HG02938 (cell line): ENCODE measurements at regions not wholly inside any gene's neighbourhood (a gene's known extent, or its start where the extent isn't known, plus 50 kb on each side); places are given as distances from the start of the nearest gene placed in this dataset.
A peak's percentile ranks its signal among the peaks of the same experiment; 100 is the strongest.

Experiments
- ATAC-seq: cut with Tn5 transposase; IDR thresholded peaks from one replicate; pipeline ENCODE4 v1.9.1; 2021; ENCODE audit warnings: mild to moderate bottlenecking, moderate library complexity; ENCODE audit not compliant: unreplicated experiment

DNA sequence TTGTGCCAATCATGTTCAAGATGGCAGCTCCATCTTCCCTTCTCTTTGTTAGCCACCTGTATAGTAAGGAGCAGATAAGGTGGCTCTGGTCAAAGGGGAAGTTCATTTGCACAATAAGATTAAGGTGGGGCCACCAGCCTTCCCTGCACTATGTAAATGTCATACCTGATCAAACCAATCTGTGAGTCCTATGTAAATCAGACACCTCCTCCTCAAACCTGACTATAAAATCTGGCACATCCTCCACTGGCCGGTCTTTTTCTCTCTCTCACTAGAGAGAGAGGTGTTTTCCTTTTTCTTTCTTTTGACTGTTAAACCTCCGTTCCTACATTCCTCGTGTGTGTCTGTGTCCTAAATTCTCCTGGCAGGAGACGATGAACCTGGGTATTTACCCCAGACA, 572.5 kb upstream of the AADAT start:
- no peak for ATAC-seq

DNA sequence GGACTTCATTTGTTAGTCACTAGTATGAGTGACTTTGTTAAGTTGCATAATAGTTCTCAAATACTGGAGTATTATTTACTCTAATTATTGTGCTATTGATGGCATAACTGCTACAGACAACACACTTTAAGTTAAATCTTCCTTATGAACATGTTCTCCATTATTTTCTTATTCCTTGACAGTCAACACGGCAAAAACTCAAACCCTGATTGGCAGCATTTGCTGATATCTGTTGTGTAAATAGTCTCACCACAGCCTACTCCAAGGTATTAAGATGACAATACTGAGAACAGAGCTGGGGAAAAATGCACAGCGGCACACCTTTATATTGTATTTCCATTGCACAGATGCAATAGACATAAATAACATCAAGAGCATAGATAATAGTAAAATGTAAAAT, 568.0 kb upstream of the AADAT start:
- ATAC-seq: no peak

DNA sequence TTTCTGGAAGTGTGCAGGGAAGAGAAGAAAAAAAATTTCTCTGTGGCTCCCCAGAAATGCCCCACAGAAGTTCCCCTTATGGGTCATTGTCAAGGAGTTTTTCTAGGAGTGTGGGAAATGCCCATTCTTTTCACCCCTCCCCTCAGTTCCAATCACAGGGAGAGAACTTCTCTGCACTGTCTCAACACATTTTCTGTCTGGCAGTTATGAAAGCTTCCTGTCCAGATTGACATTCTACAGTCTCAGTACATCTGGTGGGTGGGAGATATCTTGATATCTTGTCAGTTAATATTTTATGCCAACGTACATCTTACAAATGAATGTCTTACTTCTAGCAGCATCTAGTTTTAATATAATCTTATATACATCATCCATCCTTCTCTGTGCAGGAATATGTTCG, 566.8 kb upstream of the AADAT start:
- no peak for ATAC-seq

DNA sequence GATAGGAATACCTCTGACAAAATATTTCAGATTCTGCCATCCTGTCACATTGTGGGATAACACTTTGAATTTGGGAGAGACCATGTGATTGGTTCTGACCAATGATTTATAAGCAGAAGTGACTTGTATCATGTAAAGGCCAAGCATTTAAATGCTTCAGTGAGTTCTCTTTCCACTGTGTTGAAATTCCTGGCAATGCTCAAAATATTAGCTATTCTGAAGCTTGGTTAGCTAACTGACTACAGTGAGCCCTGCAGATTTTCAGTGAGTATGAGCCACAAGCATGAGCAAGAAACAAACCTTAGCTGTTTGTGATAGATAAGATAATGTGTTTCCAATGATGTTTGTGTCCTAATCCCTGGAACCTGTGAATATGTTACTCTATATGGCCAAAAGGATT, 562.8 kb upstream of the AADAT start:
- no peak for ATAC-seq

DNA sequence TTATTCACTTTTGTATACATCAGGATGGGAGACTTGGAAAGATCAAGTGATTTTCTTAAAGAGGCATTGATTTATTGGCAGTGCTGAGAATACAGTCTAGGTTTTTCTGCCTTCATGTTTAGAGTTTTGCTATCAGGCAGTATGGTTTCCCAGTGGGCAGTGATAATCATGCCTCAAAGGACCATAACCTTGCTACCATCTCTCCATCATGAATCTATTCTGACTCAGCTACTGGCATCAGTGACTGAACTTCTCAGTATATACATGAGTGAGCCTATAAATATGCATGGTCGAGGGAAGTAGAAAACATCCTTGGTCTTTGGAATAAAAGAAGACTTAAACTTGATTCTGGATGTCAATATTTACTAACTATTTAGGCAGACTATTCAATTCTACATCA, 562.0 kb upstream of the AADAT start:
- ATAC-seq: no peak

DNA sequence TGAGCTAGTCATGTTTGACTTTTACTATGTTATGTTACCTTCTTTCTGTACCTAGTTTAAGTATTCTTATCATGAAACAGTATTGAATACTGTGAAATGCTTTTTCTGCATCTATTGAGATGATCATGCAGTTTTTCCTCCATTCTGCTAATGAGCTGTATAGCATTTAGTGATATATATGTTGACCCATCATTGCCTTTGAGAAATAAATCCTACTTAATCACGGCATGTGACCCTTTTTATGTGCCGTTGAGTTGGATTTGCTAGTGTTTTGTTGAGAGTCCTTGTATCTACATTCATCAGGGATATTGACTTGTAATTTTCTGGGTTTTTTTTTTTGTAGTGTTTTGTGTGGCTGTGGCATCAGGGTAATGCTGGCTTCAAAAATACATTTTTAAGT, 537.7 kb upstream of the AADAT start:
- no peak for ATAC-seq

DNA sequence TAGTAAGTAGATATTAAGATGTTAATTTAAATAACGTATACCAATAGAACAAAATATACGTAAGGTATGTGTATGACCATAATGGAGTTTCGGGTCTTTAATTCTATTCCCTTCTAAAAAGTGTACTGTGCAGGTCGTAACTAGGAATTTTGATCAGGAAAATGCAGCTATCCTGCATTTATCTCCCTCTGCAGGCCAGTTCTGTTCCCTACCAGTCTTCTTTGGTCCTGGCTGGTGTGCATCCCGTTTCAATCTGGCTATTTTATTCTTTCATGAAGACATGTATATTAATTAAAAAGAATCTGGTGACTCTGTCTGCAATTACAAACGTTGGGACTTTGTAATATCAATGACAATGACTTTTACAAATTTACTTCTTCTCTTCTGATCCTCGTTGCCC, 534.1 kb upstream of the AADAT start:
- no peak for ATAC-seq

DNA sequence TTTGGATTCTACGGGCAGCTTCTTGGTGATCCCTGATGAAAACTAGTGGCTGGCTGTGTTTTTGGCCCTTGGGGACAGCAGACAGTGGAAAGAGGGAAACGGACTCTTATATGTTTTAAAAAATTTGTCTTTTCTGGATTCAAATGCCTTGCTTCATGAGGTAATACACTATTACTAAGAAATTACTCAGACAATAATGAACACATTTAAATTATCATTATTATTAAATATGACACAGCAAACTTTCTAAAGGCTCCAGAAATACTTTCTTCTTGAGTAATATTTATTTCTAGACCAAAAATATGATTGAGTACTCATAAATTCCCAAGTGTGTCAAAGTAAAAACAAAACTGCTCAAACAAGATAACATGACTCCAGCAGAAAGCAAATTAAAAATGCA, 520.7 kb upstream of the AADAT start:
- no peak for ATAC-seq

DNA sequence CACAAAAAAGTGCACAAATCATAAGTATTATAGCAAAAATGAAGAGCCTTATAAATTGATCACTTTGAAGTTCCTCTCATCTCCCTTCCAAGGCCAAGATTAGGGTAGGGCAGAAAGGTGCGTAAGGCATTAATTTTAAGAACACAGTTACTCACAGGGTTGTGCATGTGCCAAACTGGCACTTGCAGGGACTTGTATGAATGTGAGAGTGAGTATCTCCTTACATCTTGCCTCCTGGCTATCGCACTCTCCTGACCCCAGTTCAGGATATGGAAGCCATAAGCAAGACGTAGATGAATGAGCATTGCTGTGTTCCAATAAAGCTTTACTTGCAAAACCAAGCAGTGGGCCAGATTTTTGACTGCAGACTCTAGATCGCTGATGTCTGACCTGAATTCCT, 510.1 kb upstream of the AADAT start:
- no peak for ATAC-seq

DNA sequence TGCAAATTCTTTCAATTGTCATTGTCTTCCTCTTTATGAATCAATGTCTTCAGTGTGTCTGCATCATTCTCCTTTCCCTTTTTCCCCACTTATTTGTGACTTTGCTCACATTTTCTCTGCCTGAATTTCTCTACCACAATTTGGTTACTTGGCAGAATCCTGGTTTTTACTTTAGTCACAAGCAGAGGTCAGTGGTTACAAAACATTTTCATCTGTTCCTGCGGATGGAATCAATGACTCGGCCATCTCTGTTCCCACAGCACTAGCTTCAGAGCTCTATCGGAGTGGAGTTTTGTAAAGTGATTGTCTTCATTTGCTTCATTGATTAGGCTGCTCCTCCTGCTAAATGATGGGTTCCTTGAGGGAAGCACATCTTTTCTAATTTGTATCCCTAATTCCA, 501.3 kb upstream of the AADAT start:
- ATAC-seq: no peak

DNA sequence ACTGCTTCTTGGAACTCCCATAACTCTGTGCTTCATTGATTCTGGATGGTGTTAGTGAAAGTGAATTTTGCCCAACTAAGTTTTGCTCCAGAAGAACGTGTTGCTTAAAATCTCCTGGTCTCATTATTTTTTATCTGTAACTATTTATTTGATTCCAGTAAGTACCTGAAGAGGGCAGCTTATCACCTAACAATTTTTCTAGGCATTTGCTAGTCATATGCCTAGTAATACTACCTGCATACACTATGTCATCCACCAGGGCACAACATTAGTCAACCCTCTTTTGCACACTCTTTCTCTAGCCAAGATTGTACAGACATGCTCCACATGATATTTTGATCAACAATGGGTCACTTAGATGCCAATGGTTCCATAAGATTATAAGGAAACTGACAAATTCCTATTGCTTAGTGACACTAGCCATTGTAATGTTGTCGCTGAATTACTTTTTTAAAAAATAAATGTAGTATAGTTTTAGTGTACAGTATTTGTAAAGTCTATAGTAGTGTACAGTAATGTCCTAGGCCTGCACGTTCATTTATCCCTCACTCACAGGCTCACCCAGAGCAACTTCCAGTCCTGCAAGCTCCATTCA, 499.9 kb upstream of the AADAT start:
- ATAC-seq: peak; percentile 99

DNA sequence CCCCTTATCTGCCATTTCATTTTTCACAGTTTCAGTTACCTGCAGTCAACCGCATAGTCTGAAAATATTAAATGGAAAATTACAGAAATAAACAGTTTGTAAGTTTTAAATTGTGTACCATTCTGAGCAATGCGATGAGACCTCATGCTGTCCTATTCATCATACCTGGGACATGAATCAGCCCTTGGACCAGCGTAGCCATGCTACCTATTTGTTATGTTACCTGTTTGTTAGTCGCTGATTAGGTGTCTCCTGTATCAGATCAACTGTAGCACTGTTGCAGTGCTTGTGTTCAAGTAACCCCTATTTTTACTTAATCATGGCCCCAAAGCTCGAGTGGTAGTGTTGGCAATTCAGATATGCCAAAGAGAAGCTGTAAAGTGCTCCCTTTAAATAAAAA, 492.2 kb upstream of the AADAT start:
- ATAC-seq: no peak

DNA sequence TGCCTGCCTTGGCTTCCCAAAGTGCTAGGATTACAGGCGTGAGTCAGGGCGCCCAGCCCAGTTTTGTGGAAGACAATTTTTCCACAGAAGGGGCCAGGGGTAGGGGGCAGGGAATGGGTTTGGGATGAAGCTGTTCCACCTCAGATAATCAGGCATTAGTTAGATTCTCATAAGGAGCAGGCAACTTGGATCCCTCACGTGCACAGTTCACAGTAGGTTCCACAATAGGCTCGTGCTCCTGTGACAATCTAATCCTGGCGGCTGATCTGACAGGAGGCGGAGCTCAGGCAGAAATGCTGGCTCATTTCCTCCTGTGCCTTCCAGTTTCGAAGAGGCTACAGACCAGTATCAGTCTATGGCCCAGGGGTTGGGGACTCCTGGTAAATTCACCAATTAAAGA, 491.6 kb upstream of the AADAT start:
- ATAC-seq: no peak

DNA sequence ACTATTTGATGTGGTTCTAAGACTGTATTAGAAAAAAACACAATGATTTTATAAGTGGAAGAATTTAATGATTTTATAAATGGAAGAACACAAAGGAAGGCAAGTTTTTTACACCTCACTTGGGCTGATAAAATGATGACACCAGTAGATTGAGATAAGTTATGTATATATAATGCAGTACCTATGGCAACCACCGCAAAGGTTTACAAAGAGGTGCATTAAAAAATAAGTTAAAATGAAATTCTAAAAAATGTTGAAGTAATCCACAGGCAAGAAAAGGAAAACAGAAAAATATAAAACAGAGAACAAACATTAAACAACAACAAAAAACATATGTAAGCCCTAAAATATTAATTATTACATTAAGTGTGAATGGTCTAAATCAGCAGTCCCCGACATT, 490.9 kb upstream of the AADAT start:
- no peak for ATAC-seq

DNA sequence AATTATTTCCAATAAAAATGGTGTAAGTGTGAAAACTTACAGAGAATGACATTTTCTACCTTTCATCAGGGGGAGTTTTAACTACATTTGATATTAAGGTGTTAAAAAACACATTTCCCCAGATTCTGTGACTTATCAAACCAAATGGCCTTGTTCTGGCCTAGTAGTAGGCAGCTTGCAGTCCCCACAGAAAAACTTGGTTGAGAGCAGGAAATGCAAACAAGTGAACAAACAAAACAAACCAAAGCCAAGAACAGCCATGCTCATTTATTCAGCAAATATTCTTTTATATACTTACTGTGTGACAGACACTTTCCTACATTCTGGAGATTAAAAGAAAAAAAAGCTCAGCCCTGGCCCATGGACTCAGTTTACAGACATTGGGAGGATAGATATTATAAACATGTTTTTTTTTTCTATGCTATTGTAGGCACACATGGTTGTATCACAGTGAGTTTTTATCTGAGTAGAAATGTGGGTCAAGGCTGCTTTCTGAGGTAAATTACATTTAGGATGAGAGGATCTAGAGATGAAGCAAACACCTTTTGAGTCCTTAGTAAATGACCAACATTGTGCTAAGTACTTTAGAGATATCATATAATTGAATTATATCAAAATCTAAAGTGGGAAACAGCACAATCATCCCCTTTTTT, 449.2 kb upstream of the AADAT start:
- no peak for ATAC-seq

DNA sequence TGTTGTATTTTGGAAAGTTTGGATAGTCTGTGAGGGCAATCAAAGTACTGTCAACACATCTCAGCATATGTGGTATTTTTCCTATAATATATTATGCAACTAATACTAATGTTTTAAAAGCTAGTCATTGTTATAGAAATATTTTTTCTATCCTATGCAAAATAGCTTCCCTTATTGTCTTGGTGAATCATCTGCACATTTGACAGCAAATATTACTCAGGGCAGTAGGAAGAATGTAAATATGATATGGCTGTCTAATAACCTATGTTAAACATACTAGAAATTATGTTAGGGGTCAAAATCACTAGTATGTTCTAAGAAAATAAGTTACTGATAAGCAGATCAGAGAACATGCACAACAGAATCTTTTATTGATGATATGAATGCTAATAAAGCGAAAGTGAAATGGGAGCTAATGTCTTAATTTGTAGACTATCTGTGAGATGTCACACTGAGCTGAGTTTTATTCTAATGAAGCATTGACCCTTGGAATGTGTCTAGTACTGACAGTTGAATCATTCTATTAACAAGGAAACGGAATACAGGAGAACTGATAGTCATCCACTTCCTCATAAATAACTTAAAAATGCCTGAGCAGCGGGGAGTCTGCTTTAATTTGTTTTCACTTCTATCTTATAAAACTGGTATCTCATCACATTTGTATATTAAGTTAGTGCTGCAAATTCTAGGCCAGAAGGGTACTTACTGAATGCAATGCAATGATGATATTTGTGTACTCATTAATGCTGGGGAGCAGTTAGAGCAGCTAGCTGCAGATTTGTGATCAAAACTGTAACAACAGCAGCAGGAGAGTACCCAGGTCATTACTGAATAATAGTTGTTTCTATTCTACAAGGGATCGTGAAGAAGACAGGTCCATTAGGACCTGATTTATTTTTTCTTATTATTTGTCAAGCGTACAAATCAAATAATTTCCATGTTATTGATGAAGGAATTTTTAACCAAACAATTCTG, 440.3 kb upstream of the AADAT start:
- no peak for ATAC-seq

DNA sequence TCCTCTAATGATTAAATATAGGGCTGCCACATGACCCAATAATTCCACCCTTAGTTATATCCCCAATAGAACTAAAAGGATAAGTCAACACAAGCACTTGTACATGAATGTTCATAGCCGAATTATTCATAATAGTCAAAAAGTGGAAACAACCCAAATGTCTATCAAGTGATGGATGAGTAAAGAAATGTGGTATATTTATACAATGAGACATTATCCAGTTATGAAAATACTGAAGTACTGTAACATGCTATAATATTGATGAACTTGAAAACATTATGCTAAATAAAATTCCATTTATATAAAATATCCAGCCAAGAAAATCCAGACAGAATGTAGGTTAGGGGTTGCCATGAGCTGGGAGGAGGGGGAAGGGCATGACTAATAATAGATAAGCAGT, 436.7 kb upstream of the AADAT start:
- no peak for ATAC-seq

DNA sequence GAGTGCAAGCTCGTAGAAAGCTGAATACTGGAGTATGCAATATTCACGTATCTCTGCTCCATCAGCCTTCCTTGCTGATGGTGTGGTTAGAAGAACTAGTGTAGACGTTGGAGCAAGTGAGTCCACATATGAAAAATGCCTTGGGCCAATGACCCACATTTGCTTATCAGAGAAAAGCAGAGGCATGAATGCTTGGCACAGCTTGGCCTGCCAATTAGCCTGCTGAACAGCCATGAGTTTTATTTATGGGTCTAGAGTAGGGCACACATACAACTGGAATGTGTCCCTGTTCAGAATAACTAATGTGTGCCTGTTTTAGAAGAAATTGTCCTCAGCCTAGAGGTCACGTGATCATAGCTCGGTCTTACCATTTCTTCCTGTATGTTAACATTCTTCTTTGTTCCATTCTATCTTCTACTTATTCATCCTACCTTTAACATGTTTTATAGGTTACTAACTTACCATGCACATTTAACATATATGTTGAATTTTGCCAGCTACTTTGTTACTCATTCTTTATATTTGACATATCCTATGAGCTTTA, 432.7 kb upstream of the AADAT start:
- ATAC-seq: no peak

DNA sequence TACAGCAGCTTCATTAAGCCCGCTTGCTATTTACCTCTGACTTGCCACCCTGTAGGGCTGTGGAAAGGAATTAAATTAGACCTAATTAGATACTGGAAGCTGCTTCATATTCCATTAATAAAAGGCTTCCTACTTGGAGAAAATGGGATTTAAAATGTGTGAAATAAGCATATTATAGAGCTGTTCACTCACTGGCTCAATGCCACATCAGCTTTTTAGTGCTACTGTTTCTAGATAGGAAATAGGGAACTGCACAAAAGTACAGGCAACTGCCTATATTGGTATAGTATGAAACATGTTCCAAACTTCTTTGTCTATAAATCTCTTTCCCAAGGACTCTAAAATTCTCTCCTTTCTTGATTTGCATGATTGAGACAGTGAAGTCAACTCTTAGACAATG, 407.9 kb upstream of the AADAT start:
- ATAC-seq: no peak

DNA sequence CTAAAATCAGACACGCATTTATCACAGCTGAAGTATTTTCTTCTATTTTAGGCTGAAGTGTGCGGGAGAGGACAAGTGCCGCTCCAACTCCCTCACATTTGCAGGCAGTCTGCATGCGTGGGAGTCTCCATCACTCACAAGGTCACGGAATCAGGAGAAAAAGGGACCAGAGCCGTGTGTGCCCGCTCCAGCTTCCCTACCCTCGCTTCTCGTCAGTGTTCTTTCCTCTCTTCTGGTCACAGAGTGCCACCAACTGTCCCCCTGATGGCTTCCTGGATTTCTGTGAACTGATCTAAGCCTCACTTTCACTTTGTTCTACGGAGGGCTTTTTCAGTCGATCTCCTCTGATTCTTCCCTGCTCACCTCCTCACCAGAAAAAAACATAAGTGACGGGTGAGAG, 407.4 kb upstream of the AADAT start:
- ATAC-seq: no peak

DNA sequence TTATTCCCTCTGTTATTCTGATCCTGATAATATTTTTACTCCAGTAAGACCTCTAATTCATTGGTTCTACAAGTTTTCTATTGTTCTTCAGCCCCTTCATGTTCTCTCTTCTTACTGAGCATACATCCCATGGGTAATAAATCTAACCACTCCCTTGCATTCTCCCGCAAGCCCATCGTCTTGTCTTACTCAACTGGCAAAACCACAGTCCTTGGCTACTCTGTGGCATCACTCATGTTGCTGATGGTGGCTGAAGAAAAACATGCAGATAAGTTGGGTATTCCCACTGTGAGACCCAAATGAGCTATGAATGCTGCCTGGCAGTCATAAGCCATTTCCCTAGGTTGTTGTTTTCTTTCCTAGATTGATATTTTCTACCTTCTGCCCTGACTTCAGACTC, 402.2 kb upstream of the AADAT start:
- no peak for ATAC-seq

DNA sequence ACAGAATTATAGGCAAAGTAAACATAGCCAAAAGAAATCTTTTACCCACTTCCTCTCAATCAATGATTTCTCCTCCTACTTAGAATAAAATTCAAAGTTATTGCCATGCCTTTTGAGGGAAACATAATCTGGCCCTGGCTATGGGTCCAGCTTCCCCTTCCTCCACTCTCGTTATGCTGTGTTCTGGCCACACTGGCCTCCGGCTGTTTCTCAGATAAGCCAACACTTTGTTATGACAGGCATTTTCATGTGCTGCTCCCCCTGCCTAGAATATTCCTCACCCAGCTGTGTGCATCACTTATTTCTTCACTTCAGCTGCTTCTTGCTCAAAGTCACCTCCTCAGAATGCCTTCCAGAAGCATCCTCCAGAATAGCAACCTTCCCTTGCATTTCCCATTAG, 386.6 kb upstream of the AADAT start:
- no peak for ATAC-seq
